Testis (tissue), 2 donors: ENCODE measurements at regions not wholly inside any gene's neighbourhood (a gene's known extent, or its start where the extent isn't known, plus 50 kb on each side); places are given as distances from the start of the nearest gene placed in this dataset.

Source experiments
- DNase-seq: peaks from one replicate; pipeline ENCODE4 v3.0.0-alpha.2; 2019
- H3K27ac ChIP-seq, 2 donors: fragments of 200-600 bp; sonication (generic); one replicate each; pipeline ENCODE4 v1.5.1; 2019
- H3K27me3 ChIP-seq: fragments of 200-600 bp; sonication (generic); one replicate; pipeline ENCODE4 v1.5.1; 2019
- H3K36me3 ChIP-seq: fragments of 200-600 bp; sonication (generic); one replicate; pipeline ENCODE4 v1.5.1; 2017; ENCODE audit warnings: low read depth; ENCODE audit errors: missing control alignments
- H3K4me1 ChIP-seq: fragments of 200-600 bp; sonication (generic); one replicate; pipeline ENCODE4 v1.5.1; 2019
- H3K4me3 ChIP-seq, 2 donors: fragments of 200-600 bp; sonication (generic); one replicate each; pipeline ENCODE4 v1.5.1; 2017 to 2019
- H3K9me3 ChIP-seq: fragments of 200-600 bp; sonication (generic); one replicate; pipeline ENCODE4 v1.5.1; 2017
- CTCF ChIP-seq, 3 experiments: fragments of 450-650 bp in 2 of 3; fragments of 200-600 bp in 1 of 3; sonication (generic) in 1 of 3; IDR thresholded peaks; one replicate each; pipeline ENCODE4 v1.5.1; 2016 to 2019; ENCODE audit warnings: antibody characterized with exemption in 3 of 3, mild to moderate bottlenecking in 2 of 3, moderate library complexity in 1 of 3
- POLR2A ChIP-seq: fragments of 450-650 bp; IDR thresholded peaks from one replicate; pipeline ENCODE4 v1.6.1; 2017; ENCODE audit warnings: antibody characterized with exemption, mild to moderate bottlenecking, moderate library complexity
- WGBS, 2 donors: methylation state at CpG; one replicate each; pipeline ENCODE4 v1.1.5; 2018; 5-methylcytosine and 5-hydroxymethylcytosine counted together
- intact Hi-C: fragments of 100-400 bp; cut with DNase I; formaldehyde crosslinking; loops from one replicate; pipeline ENCODE4 v1.15.1; 2023; ENCODE audit warnings: low total_unique reads

GRCh38 chr11:128261011-128261421 lies 326.3 kb downstream of the ETS1 start:
- intact Hi-C loops, result no loop called here
- no peak overlapping the region for H3K27ac ChIP-seq
- 75 to 90% methylated on average over 6 of the region's 6 CpGs for WGBS, 2 donors

GRCh38 chr11:128260398-128260797 lies 327.0 kb downstream of the ETS1 start:
- H3K9me3 ChIP-seq, result no peaks in the 10 kb centered on the region
- H3K36me3 ChIP-seq, result no peaks in the 10 kb centered on the region
- H3K27me3 ChIP-seq, result no peaks in the 10 kb centered on the region
- H3K4me3 ChIP-seq, result no peak overlapping the region
- WGBS, 2 donors, result 82 to 88% methylated on average over 3 of the region's 3 CpGs
- DNase-seq, result no peak
- H3K4me1 ChIP-seq, result no peaks in the 10 kb centered on the region
- intact Hi-C loops, result no loop called here
- TF ChIP-seq CTCF (IDR thresholded peaks at IDR 0.05) (no peak), POLR2A (no peak)
- H3K27ac ChIP-seq, result no peak overlapping the region

More at GRCh38 chr11:128261011-128261421, 326.3 kb downstream of the ETS1 start:
- DNase-seq, result no peak
- H3K27me3 ChIP-seq, result no peaks in the 10 kb centered on the region
- TF ChIP-seq CTCF (IDR thresholded peaks at IDR 0.05) (no peak), POLR2A (no peak)
- H3K4me1 ChIP-seq, result no peaks in the 10 kb centered on the region
- no peaks in the 10 kb centered on the region for H3K36me3 ChIP-seq
- no peak overlapping the region for H3K4me3 ChIP-seq
- no peaks in the 10 kb centered on the region for H3K9me3 ChIP-seq

GRCh38 chr11:128259816-128260215 lies 327.5 kb downstream of the ETS1 start:
- no peak for DNase-seq
- Histone ChIP-seq H3K4me1 (no peaks in the 10 kb centered on the region), H3K4me3 (no peak overlapping the region), H3K36me3 (no peaks in the 10 kb centered on the region), H3K27ac (no peak overlapping the region), H3K27me3 (no peaks in the 10 kb centered on the region), H3K9me3 (no peaks in the 10 kb centered on the region)
- intact Hi-C loops, result no loop called here
- no peak for TF ChIP-seq POLR2A
- no peak for TF ChIP-seq CTCF (IDR thresholded peaks at IDR 0.05)
- 82 to 92% methylated on average over 1 of the region's 1 CpG for WGBS, 2 donors

GRCh38 chr11:128254941-128255340 lies 332.4 kb downstream of the ETS1 start:
- Histone ChIP-seq H3K9me3 (no peaks in the 10 kb centered on the region), H3K27ac (no peak overlapping the region), H3K4me1 (no peaks in the 10 kb centered on the region)

More at GRCh38 chr11:128254941-128255340, 332.4 kb downstream of the ETS1 start:
- intact Hi-C loops, result no loop called here
- DNase-seq, result no peak
- no peak overlapping the region for H3K4me3 ChIP-seq
- TF ChIP-seq POLR2A (no peak), CTCF (IDR thresholded peaks at IDR 0.05) (no peak)
- no peaks in the 10 kb centered on the region for H3K27me3 ChIP-seq
- H3K36me3 ChIP-seq, result no peaks in the 10 kb centered on the region
